Breast epithelium (tissue), 4 donors: ENCODE measurements at regions not wholly inside any gene's neighbourhood (a gene's known extent, or its start where the extent isn't known, plus 50 kb on each side); places are given as distances from the start of the nearest gene placed in this dataset.

Experiments used
- DNase-seq, 2 donors: peaks; one replicate each; pipeline ENCODE4 v3.0.0-alpha.2; 2019; ENCODE audit warnings: low spot score in 2 of 2
- H3K27ac ChIP-seq, 2 donors: fragments of 200-600 bp; sonication (generic) in 1 of 2; one replicate each; pipeline ENCODE4 v1.5.1; 2016 to 2019; ENCODE audit warnings: mild to moderate bottlenecking in 1 of 2
- H3K27me3 ChIP-seq, 2 donors: fragments of 200-600 bp; sonication (generic) in 1 of 2; one replicate each; pipeline versions ENCODE4 v1.5.1 to v1.6.0; 2017 to 2019; ENCODE audit warnings: control low read depth in 1 of 2, mild to moderate bottlenecking in 1 of 2
- H3K36me3 ChIP-seq: fragments of 200-600 bp; one replicate; pipeline ENCODE4 v1.5.1; 2019
- H3K4me1 ChIP-seq, 2 donors: fragments of 200-600 bp; sonication (generic); one replicate each; pipeline ENCODE4 v1.5.1; 2016 to 2019; ENCODE audit warnings: control low read depth in 1 of 2
- H3K4me3 ChIP-seq, 3 donors: fragments of 200-600 bp; sonication (generic); 1 replicate in 2 of 3; 2 replicates in 1 of 3; pipeline ENCODE4 v1.5.1; 2016 to 2019; ENCODE audit warnings: mild to moderate bottlenecking in 3 of 3, moderate library complexity in 2 of 3
- H3K9me3 ChIP-seq, 2 donors: fragments of 200-600 bp; sonication (generic) in 1 of 2; one replicate each; pipeline ENCODE4 v1.5.1; 2016 to 2019; ENCODE audit warnings: control low read depth in 1 of 2
- CTCF ChIP-seq, 3 donors: fragments of 450-650 bp; IDR thresholded peaks; one replicate each; pipeline ENCODE4 v1.5.1; 2016 to 2017; ENCODE audit warnings: antibody characterized with exemption in 3 of 3, mild to moderate bottlenecking in 3 of 3, moderate library complexity in 3 of 3
- POLR2A ChIP-seq: fragments of 450-650 bp; IDR thresholded peaks from one replicate; pipeline ENCODE4 v1.6.1; 2016; ENCODE audit warnings: antibody characterized with exemption, mild to moderate bottlenecking, moderate library complexity
- POLR2AphosphoS5 ChIP-seq, 3 donors: sonication (generic); formaldehyde crosslinking; IDR thresholded peaks; one replicate each; pipeline ENCODE4 v1.6.1; 2017; ENCODE audit warnings: antibody characterized with exemption in 3 of 3
- intact Hi-C: fragments of 100-400 bp; cut with DNase I; formaldehyde crosslinking; loops from one replicate; pipeline ENCODE4 v1.15.1; 2023; ENCODE audit warnings: low total_unique reads

DNA sequence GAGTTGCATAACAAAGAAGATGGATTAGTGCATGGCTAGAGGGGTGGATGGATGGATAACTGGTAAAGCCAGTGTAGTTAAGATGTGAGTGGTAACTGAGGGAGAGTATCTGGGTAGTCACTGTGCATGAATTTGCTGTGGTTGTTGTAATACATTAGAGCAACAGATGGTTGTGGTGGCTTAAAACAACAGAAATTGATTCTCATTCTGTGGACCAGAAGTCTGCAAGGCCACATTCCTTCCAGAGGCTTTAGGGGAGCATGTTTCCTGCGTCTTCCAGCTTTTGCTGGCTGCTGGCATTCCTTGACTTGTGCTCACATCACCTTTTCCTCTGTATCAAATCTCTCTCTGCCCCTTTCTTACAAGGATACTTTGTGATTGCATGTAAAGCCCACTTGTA is 155.4 kb downstream of the ASB1 start:
- TF ChIP-seq POLR2A (no peak), CTCF (IDR thresholded peaks at IDR 0.05) (no peak), POLR2AphosphoS5 (IDR thresholded peaks at IDR 0.05) (no peak)
- no peak overlapping the region for H3K4me3 ChIP-seq
- H3K9me3 ChIP-seq, result no peaks in the 10 kb centered on the region
- H3K4me1 ChIP-seq, result no peaks in the 10 kb centered on the region
- DNase-seq, result no peak
- no peaks in the 10 kb centered on the region for H3K36me3 ChIP-seq
- intact Hi-C loops, result no loop called here
- H3K27ac ChIP-seq, result no peak overlapping the region
- no peaks in the 10 kb centered on the region for H3K27me3 ChIP-seq

- Histone ChIP-seq H3K9me3 (no peaks in the 10 kb centered on the region), H3K27ac (no peak overlapping the region), H3K4me1 (no peaks in the 10 kb centered on the region), H3K36me3 (no peaks in the 10 kb centered on the region), H3K27me3 (no peaks in the 10 kb centered on the region), H3K4me3 (no peak overlapping the region)
- DNase-seq, result no peak
- no peak for TF ChIP-seq POLR2AphosphoS5 (IDR thresholded peaks at IDR 0.05)
- TF ChIP-seq POLR2A, result no peak
- no peak for TF ChIP-seq CTCF (IDR thresholded peaks at IDR 0.05)
- intact Hi-C loops, result no loop called here
These were observed 157.9 kb downstream of the ASB1 start for GRCh38 chr2:238584617-238585016.

GRCh38 chr2:238585836-238586821 is 159.4 kb downstream of the ASB1 start:
- peak in 1 of 2 donors; percentile 52 for DNase-seq
- Histone ChIP-seq H3K27ac (no peak overlapping the region), H3K4me1 (no peaks in the 10 kb centered on the region), H3K9me3 (no peaks in the 10 kb centered on the region), H3K4me3 (no peak overlapping the region), H3K27me3 (no peaks in the 10 kb centered on the region), H3K36me3 (no peaks in the 10 kb centered on the region)
- intact Hi-C loops, result no loop called here
- no peak for TF ChIP-seq CTCF (IDR thresholded peaks at IDR 0.05)
- no peak for TF ChIP-seq POLR2A
- no peak for TF ChIP-seq POLR2AphosphoS5 (IDR thresholded peaks at IDR 0.05)

GRCh38 chr2:238586931-238587775 is 160.4 kb downstream of the ASB1 start:
- TF ChIP-seq POLR2AphosphoS5 (IDR thresholded peaks at IDR 0.05) (no peak), CTCF (IDR thresholded peaks at IDR 0.05) (no peak), POLR2A (no peak)
- peak in 1 of 2 donors; percentile 42 for DNase-seq
- Histone ChIP-seq H3K4me1 (no peaks in the 10 kb centered on the region), H3K36me3 (no peaks in the 10 kb centered on the region), H3K27ac (no peak overlapping the region), H3K4me3 (no peak overlapping the region), H3K27me3 (no peaks in the 10 kb centered on the region), H3K9me3 (no peaks in the 10 kb centered on the region)
- intact Hi-C loops, result no loop called here
